Loucy (cell line): ENCODE measurements at regions not wholly inside any gene's neighbourhood (a gene's known extent, or its start where the extent isn't known, plus 50 kb on each side); places are given as distances from the start of the nearest gene placed in this dataset.

Experiments
- H2AFZ ChIP-seq: fragments of 200-600 bp; sonication (generic); 2 replicates; pipeline ENCODE4 v1.6.0; 2016; ENCODE audit warnings: antibody characterized with exemption, mild to moderate bottlenecking, low read length, moderate library complexity
- H3F3A ChIP-seq: fragments of 200-600 bp; 2 replicates; pipeline ENCODE4 v1.6.0; 2016; ENCODE audit warnings: antibody characterized with exemption, low read depth, mild to moderate bottlenecking
- H3K27me3 ChIP-seq: fragments of 200-600 bp; sonication (generic); 2 replicates; pipeline ENCODE4 v1.6.1; 2014; ENCODE audit warnings: low read length, mild to moderate bottlenecking; ENCODE audit not compliant: insufficient read depth, poor library complexity, severe bottlenecking
- H3K36me3 ChIP-seq: fragments of 200-600 bp; sonication (generic); 2 replicates; pipeline ENCODE4 v1.6.1; 2016; ENCODE audit warnings: low read length; ENCODE audit not compliant: insufficient read depth
- H3K4me1 ChIP-seq: fragments of 200-600 bp; sonication (generic); 2 replicates; pipeline ENCODE4 v1.5.1; 2014; ENCODE audit warnings: low read length, mild to moderate bottlenecking; ENCODE audit not compliant: insufficient read depth, poor library complexity, severe bottlenecking
- H3K4me2 ChIP-seq: fragments of 200-600 bp; sonication (generic); 2 replicates; pipeline ENCODE4 v1.6.0; 2014; ENCODE audit warnings: antibody characterized with exemption, low read length, low read depth, mild to moderate bottlenecking; ENCODE audit not compliant: poor library complexity, severe bottlenecking
- H3K4me3 ChIP-seq: fragments of 200-600 bp; sonication (generic); 2 replicates; pipeline ENCODE4 v1.5.1; 2014; ENCODE audit warnings: low read length, mild to moderate bottlenecking, mixed read lengths; ENCODE audit not compliant: poor library complexity, severe bottlenecking
- H3K79me2 ChIP-seq: fragments of 200-600 bp; sonication (generic); 2 replicates; pipeline ENCODE4 v1.6.1; 2014; ENCODE audit warnings: low read length; ENCODE audit not compliant: insufficient read depth
- H3K9ac ChIP-seq: fragments of 200-600 bp; sonication (generic); 2 replicates; pipeline ENCODE4 v1.6.0; 2014; ENCODE audit warnings: mild to moderate bottlenecking, low read depth, low read length, moderate library complexity; ENCODE audit not compliant: poor library complexity, severe bottlenecking
- H3K9me2 ChIP-seq: fragments of 200-600 bp; sonication (generic); replicated peaks from 2 replicates; pipeline ENCODE4 v1.6.1; 2016; ENCODE audit warnings: low read depth, low read length, mixed read lengths
- H3K9me3 ChIP-seq: fragments of 200-600 bp; sonication (generic); 2 replicates; pipeline ENCODE4 v1.6.1; 2014; ENCODE audit warnings: mild to moderate bottlenecking, antibody characterized with exemption, low read length, low read depth; ENCODE audit not compliant: insufficient read depth
- H4K20me1 ChIP-seq: fragments of 200-600 bp; sonication (generic); 2 replicates; pipeline ENCODE4 v1.6.0; 2014; ENCODE audit warnings: antibody characterized with exemption, low read length, mild to moderate bottlenecking; ENCODE audit not compliant: insufficient read depth, poor library complexity, severe bottlenecking
- EZH2phosphoT487 ChIP-seq: fragments of 200-600 bp; IDR thresholded peaks from 2 replicates; pipeline ENCODE4 v1.6.1; 2018; ENCODE audit warnings: antibody characterized with exemption, mild to moderate bottlenecking, moderate library complexity, borderline replicate concordance
- TF ChIP-seq, protein P1 (sequence below): fragments of 200-600 bp; sonication (generic); conservative IDR thresholded peaks from 2 replicates; pipeline ENCODE4 v1.5.1; 2014; ENCODE audit warnings: mild to moderate bottlenecking, antibody characterized with exemption, low read length

GRCh38 chr4:14545807-14546206, 456.5 kb upstream of the CPEB2 start:
- Histone ChIP-seq H3K79me2 (no peaks in the 10 kb centered on the region), H3K4me1 (no peaks in the 10 kb centered on the region), H3K9me2 (no peaks in the 10 kb centered on the region), H3K36me3 (no peaks in the 10 kb centered on the region), H4K20me1 (no peaks in the 10 kb centered on the region), H3K4me3 (no peak overlapping the region), H3K9ac (no peak overlapping the region), H3K4me2 (no peak overlapping the region), H3K9me3 (no peaks in the 10 kb centered on the region), H3F3A (no peaks in the 10 kb centered on the region), H3K27me3 (no peaks in the 10 kb centered on the region), H2AFZ (no peak overlapping the region)
- TF ChIP-seq EZH2phosphoT487, result no peak
- TF ChIP-seq, protein P1, sequence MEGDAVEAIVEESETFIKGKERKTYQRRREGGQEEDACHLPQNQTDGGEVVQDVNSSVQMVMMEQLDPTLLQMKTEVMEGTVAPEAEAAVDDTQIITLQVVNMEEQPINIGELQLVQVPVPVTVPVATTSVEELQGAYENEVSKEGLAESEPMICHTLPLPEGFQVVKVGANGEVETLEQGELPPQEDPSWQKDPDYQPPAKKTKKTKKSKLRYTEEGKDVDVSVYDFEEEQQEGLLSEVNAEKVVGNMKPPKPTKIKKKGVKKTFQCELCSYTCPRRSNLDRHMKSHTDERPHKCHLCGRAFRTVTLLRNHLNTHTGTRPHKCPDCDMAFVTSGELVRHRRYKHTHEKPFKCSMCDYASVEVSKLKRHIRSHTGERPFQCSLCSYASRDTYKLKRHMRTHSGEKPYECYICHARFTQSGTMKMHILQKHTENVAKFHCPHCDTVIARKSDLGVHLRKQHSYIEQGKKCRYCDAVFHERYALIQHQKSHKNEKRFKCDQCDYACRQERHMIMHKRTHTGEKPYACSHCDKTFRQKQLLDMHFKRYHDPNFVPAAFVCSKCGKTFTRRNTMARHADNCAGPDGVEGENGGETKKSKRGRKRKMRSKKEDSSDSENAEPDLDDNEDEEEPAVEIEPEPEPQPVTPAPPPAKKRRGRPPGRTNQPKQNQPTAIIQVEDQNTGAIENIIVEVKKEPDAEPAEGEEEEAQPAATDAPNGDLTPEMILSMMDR, result no peak

DNA sequence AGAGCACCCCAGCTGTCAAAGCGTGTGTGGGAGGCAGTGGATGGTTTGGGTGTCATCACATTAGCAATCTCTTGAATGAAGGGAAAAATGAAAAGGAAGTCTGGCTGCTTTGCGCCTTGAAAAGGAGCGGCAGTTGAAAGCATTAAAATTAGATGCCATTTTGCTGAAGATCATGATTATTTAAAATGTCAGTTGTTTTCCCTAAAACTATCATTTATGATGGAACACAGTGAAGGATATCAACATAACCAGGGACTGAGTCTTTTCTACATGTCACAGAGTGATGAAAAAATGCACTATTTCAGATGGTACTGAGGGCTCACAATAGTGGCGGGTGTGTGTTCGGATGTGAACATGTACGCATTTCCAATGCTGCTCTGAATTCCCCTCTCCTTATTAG, 450.2 kb upstream of the CPEB2 start:
- no peak overlapping the region for H3K4me3 ChIP-seq
- H2AFZ ChIP-seq, result no peak overlapping the region
- no peak overlapping the region for H3K4me2 ChIP-seq
- H3K9me2 ChIP-seq, result no peaks in the 10 kb centered on the region
- no peaks in the 10 kb centered on the region for H3K36me3 ChIP-seq
- no peaks in the 10 kb centered on the region for H4K20me1 ChIP-seq
- no peaks in the 10 kb centered on the region for H3K4me1 ChIP-seq
- no peaks in the 10 kb centered on the region for H3K27me3 ChIP-seq
- TF ChIP-seq EZH2phosphoT487, result no peak
- TF ChIP-seq, protein P1, result no peak
- no peaks in the 10 kb centered on the region for H3K79me2 ChIP-seq
- H3K9ac ChIP-seq, result no peak overlapping the region
- no peaks in the 10 kb centered on the region for H3K9me3 ChIP-seq
- H3F3A ChIP-seq, result no peaks in the 10 kb centered on the region

GRCh38 chr4:14559646-14560045, 442.6 kb upstream of the CPEB2 start:
- Histone ChIP-seq H3K4me1 (no peaks in the 10 kb centered on the region), H2AFZ (no peak overlapping the region), H3K9me2 (no peaks in the 10 kb centered on the region), H3K36me3 (no peaks in the 10 kb centered on the region), H3F3A (no peaks in the 10 kb centered on the region), H3K4me2 (no peak overlapping the region), H3K9ac (no peak overlapping the region), H3K4me3 (no peak overlapping the region), H4K20me1 (no peaks in the 10 kb centered on the region), H3K9me3 (no peaks in the 10 kb centered on the region), H3K27me3 (no peaks in the 10 kb centered on the region), H3K79me2 (no peaks in the 10 kb centered on the region)
- no peak for TF ChIP-seq EZH2phosphoT487

DNA sequence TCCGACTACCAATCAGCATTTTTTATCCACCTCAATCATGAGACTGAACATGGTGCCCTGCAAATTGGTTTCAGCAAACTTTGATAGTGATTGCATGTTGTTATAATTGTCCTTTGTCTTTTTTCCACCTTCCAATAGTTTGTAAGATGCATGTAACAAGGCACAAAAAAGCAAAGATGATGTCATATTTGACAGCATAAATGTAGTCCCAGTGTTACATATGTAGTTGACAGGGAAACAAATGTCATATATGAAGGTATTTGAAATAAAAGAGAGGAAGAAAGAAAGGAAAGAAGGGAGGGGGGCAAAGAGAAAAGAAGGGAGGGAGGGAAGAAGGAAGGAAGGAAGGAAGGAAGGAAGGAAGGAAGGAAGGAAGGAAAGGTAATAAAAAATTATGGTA, 441.7 kb upstream of the CPEB2 start:
- Histone ChIP-seq H3K4me1 (no peaks in the 10 kb centered on the region), H3K9me3 (peaks cover 5% of the 10 kb centered on the region; the same call in 1 of the 2 replicates), H3K9ac (no peak overlapping the region), H3K27me3 (no peaks in the 10 kb centered on the region), H4K20me1 (no peaks in the 10 kb centered on the region), H2AFZ (no peak overlapping the region), H3K4me2 (no peak overlapping the region), H3K9me2 (no peaks in the 10 kb centered on the region), H3K79me2 (no peaks in the 10 kb centered on the region), H3K4me3 (no peak overlapping the region), H3F3A (no peaks in the 10 kb centered on the region), H3K36me3 (no peaks in the 10 kb centered on the region)
- TF ChIP-seq EZH2phosphoT487, result no peak
- TF ChIP-seq, protein P1, result no peak
